Astrocyte (in vitro differentiated cells and primary cell): ENCODE measurements at regions not wholly inside any gene's neighbourhood (a gene's known extent, or its start where the extent isn't known, plus 50 kb on each side); places are given as distances from the start of the nearest gene placed in this dataset.

ENCODE experiments used
- DNase-seq: peaks from one replicate; pipeline ENCODE4 v3.0.0-alpha.2; 2010; ENCODE audit warnings: low read depth
- FAIRE-seq: peaks from 2 replicates; lab custom pipeline; 2011; peaks lifted over from hg19 to GRCh38; lab: Jason Lieb, UNC
- H2AFZ ChIP-seq: 2 replicates; pipeline ENCODE4 v1.6.0; 2012; ENCODE audit warnings: low read depth, low read length, inconsistent platforms
- H3K27ac ChIP-seq: 2 replicates; pipeline ENCODE4 v1.5.1; 2011; ENCODE audit warnings: low read depth, low read length, inconsistent platforms
- H3K27me3 ChIP-seq: 2 replicates; pipeline ENCODE4 v1.6.0; 2011; ENCODE audit warnings: low read length, inconsistent platforms; ENCODE audit not compliant: insufficient read depth
- H3K36me3 ChIP-seq: 2 replicates; pipeline ENCODE4 v1.5.1; 2011; ENCODE audit warnings: low read length, inconsistent platforms; ENCODE audit not compliant: insufficient read depth
- H3K4me1 ChIP-seq: 2 replicates; pipeline ENCODE4 v1.5.1; 2011; ENCODE audit warnings: low read length, inconsistent platforms; ENCODE audit not compliant: insufficient read depth
- H3K4me2 ChIP-seq: 2 replicates; pipeline ENCODE4 v1.6.0; 2012; ENCODE audit warnings: low read length, inconsistent platforms
- H3K4me3 ChIP-seq: 2 replicates; pipeline ENCODE4 v1.5.1; 2011; ENCODE audit warnings: low read depth, mild to moderate bottlenecking, low read length, inconsistent platforms; ENCODE audit not compliant: insufficient read depth
- H3K79me2 ChIP-seq: 2 replicates; pipeline ENCODE4 v1.6.0; 2012; ENCODE audit warnings: mild to moderate bottlenecking, low read length, inconsistent platforms; ENCODE audit not compliant: insufficient read depth
- H3K9ac ChIP-seq: 2 replicates; pipeline ENCODE4 v1.6.0; 2012; ENCODE audit warnings: mild to moderate bottlenecking, low read length, inconsistent platforms
- H3K9me3 ChIP-seq: 2 replicates; pipeline ENCODE4 v1.5.1; 2012; ENCODE audit warnings: low read depth, mild to moderate bottlenecking, low read length, inconsistent platforms; ENCODE audit not compliant: insufficient read depth
- H4K20me1 ChIP-seq: 2 replicates; pipeline ENCODE4 v1.6.0; 2012; ENCODE audit warnings: low read length, inconsistent platforms; ENCODE audit not compliant: insufficient read depth
- H3K27ac Mint-ChIP-seq: one replicate; pipeline ENCODE4 v1.8.0; 2021; ENCODE audit warnings: mild to moderate bottlenecking, mixed read lengths; ENCODE audit not compliant: unreplicated experiment
- H3K27me3 Mint-ChIP-seq: one replicate; pipeline ENCODE4 v1.8.0; 2021; ENCODE audit warnings: low read depth, mixed read lengths; ENCODE audit not compliant: unreplicated experiment
- H3K36me3 Mint-ChIP-seq: one replicate; pipeline ENCODE4 v1.8.0; 2021; ENCODE audit warnings: low read depth, mixed read lengths; ENCODE audit not compliant: unreplicated experiment
- H3K4me1 Mint-ChIP-seq: one replicate; pipeline ENCODE4 v1.8.0; 2021; ENCODE audit warnings: low read depth, mixed read lengths; ENCODE audit not compliant: unreplicated experiment
- H3K4me3 Mint-ChIP-seq: one replicate; pipeline ENCODE4 v1.8.0; 2021; ENCODE audit warnings: mild to moderate bottlenecking, moderate library complexity, mixed read lengths; ENCODE audit not compliant: unreplicated experiment
- H3K9me3 Mint-ChIP-seq: one replicate; pipeline ENCODE4 v1.8.0; 2021; ENCODE audit warnings: mild to moderate bottlenecking, mixed read lengths; ENCODE audit not compliant: unreplicated experiment
- CTCF ChIP-seq: IDR thresholded peaks from 2 replicates; pipeline ENCODE4 v1.5.1; 2011; ENCODE audit warnings: low read depth, mild to moderate bottlenecking, inconsistent platforms, low read length, moderate library complexity; ENCODE audit not compliant: insufficient read depth
- EZH2 ChIP-seq: IDR thresholded peaks from 2 replicates; pipeline ENCODE4 v1.6.1; 2012; ENCODE audit warnings: mild to moderate bottlenecking, low read length, inconsistent platforms; ENCODE audit not compliant: insufficient read depth

GRCh38 chr20:1769491-1769890 lies 111.9 kb upstream of the SIRPG start:
- Histone ChIP-seq H4K20me1 (no peaks in the 10 kb centered on the region), H3K9me3 (no peaks in the 10 kb centered on the region), H2AFZ (no peak overlapping the region), H3K36me3 (no peaks in the 10 kb centered on the region), H3K27ac (no peak overlapping the region), H3K27me3 (no peaks in the 10 kb centered on the region), H3K4me2 (no peak overlapping the region), H3K4me1 (no peaks in the 10 kb centered on the region), H3K4me3 (no peak overlapping the region), H3K9ac (no peak overlapping the region), H3K79me2 (no peaks in the 10 kb centered on the region)
- no peak overlapping the region for H3K27ac Mint-ChIP-seq
- DNase-seq (no peak), FAIRE-seq (no peak)
- no peaks in the 10 kb centered on the region for H3K4me1 Mint-ChIP-seq
- H3K27me3 Mint-ChIP-seq = no peaks in the 10 kb centered on the region
- TF ChIP-seq CTCF (no peak), EZH2 (no peak)
- no peak overlapping the region for H3K4me3 Mint-ChIP-seq
- H3K36me3 Mint-ChIP-seq = peaks cover 2% of the 10 kb centered on the region
- H3K9me3 Mint-ChIP-seq = no peaks in the 10 kb centered on the region

GRCh38 chr20:1766731-1767130 lies 109.2 kb upstream of the SIRPG start:
- Mint-ChIP-seq H3K4me3 (no peak overlapping the region), H3K4me1 (no peaks in the 10 kb centered on the region), H3K27me3 (no peaks in the 10 kb centered on the region), H3K27ac (no peak overlapping the region), H3K9me3 (no peaks in the 10 kb centered on the region), H3K36me3 (no peaks in the 10 kb centered on the region)
- no peaks in the 10 kb centered on the region for H3K36me3 ChIP-seq
- H3K9me3 ChIP-seq = no peaks in the 10 kb centered on the region
- no peaks in the 10 kb centered on the region for H3K79me2 ChIP-seq
- H2AFZ ChIP-seq = no peak overlapping the region
- no peak for TF ChIP-seq CTCF
- no peak for TF ChIP-seq EZH2
- no peak for FAIRE-seq
- no peaks in the 10 kb centered on the region for H3K27me3 ChIP-seq
- H4K20me1 ChIP-seq = no peaks in the 10 kb centered on the region
- H3K27ac ChIP-seq = no peak overlapping the region
- H3K4me3 ChIP-seq = no peak overlapping the region
- no peak for DNase-seq
- H3K4me1 ChIP-seq = no peaks in the 10 kb centered on the region
- no peak overlapping the region for H3K4me2 ChIP-seq
- no peak overlapping the region for H3K9ac ChIP-seq

- Histone ChIP-seq H3K4me1 (peaks cover 8% of the 10 kb centered on the region), H3K27me3 (no peaks in the 10 kb centered on the region), H3K4me2 (no peak overlapping the region), H3K27ac (peak overlapping the region; percentile 16), H2AFZ (no peak overlapping the region), H3K36me3 (no peaks in the 10 kb centered on the region), H3K4me3 (no peak overlapping the region), H3K79me2 (no peaks in the 10 kb centered on the region), H3K9ac (no peak overlapping the region), H4K20me1 (no peaks in the 10 kb centered on the region), H3K9me3 (no peaks in the 10 kb centered on the region)
- DNase-seq (peak; percentile 71), FAIRE-seq (peak; percentile 63)
- no peaks in the 10 kb centered on the region for H3K27me3 Mint-ChIP-seq
- H3K4me3 Mint-ChIP-seq = no peak overlapping the region
- H3K9me3 Mint-ChIP-seq = no peaks in the 10 kb centered on the region
- no peaks in the 10 kb centered on the region for H3K36me3 Mint-ChIP-seq
- no peak overlapping the region for H3K27ac Mint-ChIP-seq
- TF ChIP-seq CTCF (peak; percentile 92), EZH2 (no peak)
- H3K4me1 Mint-ChIP-seq = peaks cover 10% of the 10 kb centered on the region
These were observed 106.8 kb upstream of the SIRPG start for GRCh38 chr20:1764136-1765033.
